ENCODE measurements at regions not wholly inside any gene's neighbourhood (a gene's known extent, or its start where the extent isn't known, plus 50 kb on each side); places are given as distances from the start of the nearest gene placed in this dataset.
"Not testable (repeated sequence)": the region's sequence is repeated elsewhere in the genome, so short reads cannot be mapped to it uniquely, and the experiment has no call there.

GRCh38 chr15:92822216-92823144 lies 77.6 kb upstream of the CHD2 start:
- Histone ChIP-seq H3K4me1 (ENCODE audit: control insufficient read depth, insufficient read depth, low read length) (peaks cover 9% of the 10 kb centered on the region; the same call in 1 of the 2 replicates), H3K27me3 (ENCODE audit: control insufficient read depth, insufficient read depth, low read length) (no peaks in the 10 kb centered on the region), H3K36me3 (ENCODE audit: control insufficient read depth, insufficient read depth, low read length) (no peaks in the 10 kb centered on the region), H3K4me3 (ENCODE audit: low read length) (no peak overlapping the region), H3K9me3 (ENCODE audit: control insufficient read depth, insufficient read depth, low read length) (no peaks in the 10 kb centered on the region), H3K27ac (ENCODE audit: low read length) (no peak overlapping the region)
- no CpG with 5 or more reads among the region's 2 CpGs for WGBS (ENCODE audit: insufficient coverage, insufficient read length)
- no peak for DNase-seq (ENCODE audit: low read depth, low spot score)

GRCh38 chr15:92825985-92826384 lies 74.1 kb upstream of the CHD2 start:
- Histone ChIP-seq H3K36me3 (ENCODE audit: control insufficient read depth, insufficient read depth, low read length) (no peaks in the 10 kb centered on the region), H3K4me3 (ENCODE audit: low read length) (no peak overlapping the region), H3K27me3 (ENCODE audit: control insufficient read depth, insufficient read depth, low read length) (no peaks in the 10 kb centered on the region), H3K4me1 (ENCODE audit: control insufficient read depth, insufficient read depth, low read length) (peaks cover 4% of the 10 kb centered on the region; the same call in 1 of the 2 replicates), H3K27ac (ENCODE audit: low read length) (no peak overlapping the region), H3K9me3 (ENCODE audit: control insufficient read depth, insufficient read depth, low read length) (no peaks in the 10 kb centered on the region)
- DNase-seq (ENCODE audit: low read depth, low spot score) = no peak
- no CpG with 5 or more reads among the region's 2 CpGs for WGBS (ENCODE audit: insufficient coverage, insufficient read length)

- not testable (repeated sequence) for H3K4me3 ChIP-seq (ENCODE audit: low read length); H3K27me3 ChIP-seq (ENCODE audit: control insufficient read depth, insufficient read depth, low read length); H3K36me3 ChIP-seq (ENCODE audit: control insufficient read depth, insufficient read depth, low read length); H3K4me1 ChIP-seq (ENCODE audit: control insufficient read depth, insufficient read depth, low read length); H3K27ac ChIP-seq (ENCODE audit: low read length); H3K9me3 ChIP-seq (ENCODE audit: control insufficient read depth, insufficient read depth, low read length); DNase-seq (ENCODE audit: low read depth, low spot score)
- no CpG with 5 or more reads among the region's 10 CpGs for WGBS (ENCODE audit: insufficient coverage, insufficient read length)
Observed at GRCh38 chr15:92827991-92828390, 72.1 kb upstream of the CHD2 start.

- Histone ChIP-seq H3K36me3 (ENCODE audit: control insufficient read depth, insufficient read depth, low read length) (no peaks in the 10 kb centered on the region), H3K9me3 (ENCODE audit: control insufficient read depth, insufficient read depth, low read length) (no peaks in the 10 kb centered on the region), H3K27ac (ENCODE audit: low read length) (no peak overlapping the region), H3K27me3 (ENCODE audit: control insufficient read depth, insufficient read depth, low read length) (no peaks in the 10 kb centered on the region), H3K4me1 (ENCODE audit: control insufficient read depth, insufficient read depth, low read length) (no peaks in the 10 kb centered on the region; the same call in 1 of the 2 replicates), H3K4me3 (ENCODE audit: low read length) (no peak overlapping the region)
- DNase-seq (ENCODE audit: low read depth, low spot score) = no peak
- WGBS (ENCODE audit: insufficient coverage, insufficient read length) = no CpG with 5 or more reads among the region's 3 CpGs
Observed at GRCh38 chr15:92829875-92830274, 70.2 kb upstream of the CHD2 start.

GRCh38 chr15:92831336-92831654 lies 68.8 kb upstream of the CHD2 start:
- no peak for DNase-seq (ENCODE audit: low read depth, low spot score)
- no peak overlapping the region for H3K4me3 ChIP-seq (ENCODE audit: low read length)
- H3K9me3 ChIP-seq (ENCODE audit: control insufficient read depth, insufficient read depth, low read length) = no peaks in the 10 kb centered on the region
- H3K27ac ChIP-seq (ENCODE audit: low read length) = no peak overlapping the region
- no peaks in the 10 kb centered on the region for H3K36me3 ChIP-seq (ENCODE audit: control insufficient read depth, insufficient read depth, low read length)
- no CpG with 5 or more reads among the region's 3 CpGs for WGBS (ENCODE audit: insufficient coverage, insufficient read length)
- H3K27me3 ChIP-seq (ENCODE audit: control insufficient read depth, insufficient read depth, low read length) = no peaks in the 10 kb centered on the region
- H3K4me1 ChIP-seq (ENCODE audit: control insufficient read depth, insufficient read depth, low read length) = no peaks in the 10 kb centered on the region; the same call in 1 of the 2 replicates

GRCh38 chr15:92831655-92832328 lies 68.3 kb upstream of the CHD2 start:
- no peaks in the 10 kb centered on the region for H3K36me3 ChIP-seq (ENCODE audit: control insufficient read depth, insufficient read depth, low read length)
- no peak overlapping the region for H3K4me3 ChIP-seq (ENCODE audit: low read length)
- peak; percentile 92 for DNase-seq (ENCODE audit: low read depth, low spot score)
- H3K4me1 ChIP-seq (ENCODE audit: control insufficient read depth, insufficient read depth, low read length) = no peaks in the 10 kb centered on the region; the same call in 1 of the 2 replicates
- H3K27ac ChIP-seq (ENCODE audit: low read length) = no peak overlapping the region
- WGBS (ENCODE audit: insufficient coverage, insufficient read length) = no CpG with 5 or more reads among the region's 10 CpGs
- H3K9me3 ChIP-seq (ENCODE audit: control insufficient read depth, insufficient read depth, low read length) = no peaks in the 10 kb centered on the region
- no peaks in the 10 kb centered on the region for H3K27me3 ChIP-seq (ENCODE audit: control insufficient read depth, insufficient read depth, low read length)

- no peak for DNase-seq (ENCODE audit: low read depth, low spot score)
- Histone ChIP-seq H3K4me1 (ENCODE audit: control insufficient read depth, insufficient read depth, low read length) (no peaks in the 10 kb centered on the region; the same call in 1 of the 2 replicates), H3K36me3 (ENCODE audit: control insufficient read depth, insufficient read depth, low read length) (no peaks in the 10 kb centered on the region), H3K27me3 (ENCODE audit: control insufficient read depth, insufficient read depth, low read length) (no peaks in the 10 kb centered on the region), H3K4me3 (ENCODE audit: low read length) (no peak overlapping the region), H3K27ac (ENCODE audit: low read length) (no peak overlapping the region), H3K9me3 (ENCODE audit: control insufficient read depth, insufficient read depth, low read length) (no peaks in the 10 kb centered on the region)
- no CpG with 5 or more reads among the region's 4 CpGs for WGBS (ENCODE audit: insufficient coverage, insufficient read length)
Observed at GRCh38 chr15:92833106-92833433, 67.1 kb upstream of the CHD2 start.

- Histone ChIP-seq H3K27ac (ENCODE audit: low read length) (no peak overlapping the region), H3K9me3 (ENCODE audit: control insufficient read depth, insufficient read depth, low read length) (no peaks in the 10 kb centered on the region)
Observed at GRCh38 chr15:92833493-92834271, 66.4 kb upstream of the CHD2 start.

GRCh38 chr15:92839696-92840095 lies 60.4 kb upstream of the CHD2 start:
- Histone ChIP-seq H3K27ac (ENCODE audit: low read length) (no peak overlapping the region), H3K4me3 (ENCODE audit: low read length) (no peak overlapping the region), H3K4me1 (ENCODE audit: control insufficient read depth, insufficient read depth, low read length) (peaks cover 3% of the 10 kb centered on the region; the same call in 1 of the 2 replicates), H3K9me3 (ENCODE audit: control insufficient read depth, insufficient read depth, low read length) (no peaks in the 10 kb centered on the region), H3K27me3 (ENCODE audit: control insufficient read depth, insufficient read depth, low read length) (no peaks in the 10 kb centered on the region), H3K36me3 (ENCODE audit: control insufficient read depth, insufficient read depth, low read length) (no peaks in the 10 kb centered on the region)
- WGBS (ENCODE audit: insufficient coverage, insufficient read length) = no CpG with 5 or more reads among the region's 5 CpGs
- no peak for DNase-seq (ENCODE audit: low read depth, low spot score)

More at GRCh38 chr15:92833493-92834271, 66.4 kb upstream of the CHD2 start:
- no peaks in the 10 kb centered on the region; the same call in 1 of the 2 replicates for H3K4me1 ChIP-seq (ENCODE audit: control insufficient read depth, insufficient read depth, low read length)
- WGBS (ENCODE audit: insufficient coverage, insufficient read length) = no CpG with 5 or more reads among the region's 5 CpGs
- no peak overlapping the region for H3K4me3 ChIP-seq (ENCODE audit: low read length)
- no peak for DNase-seq (ENCODE audit: low read depth, low spot score)
- no peaks in the 10 kb centered on the region for H3K36me3 ChIP-seq (ENCODE audit: control insufficient read depth, insufficient read depth, low read length)
- H3K27me3 ChIP-seq (ENCODE audit: control insufficient read depth, insufficient read depth, low read length) = no peaks in the 10 kb centered on the region

- no CpG with 5 or more reads among the region's 3 CpGs for WGBS (ENCODE audit: insufficient coverage, insufficient read length)
- DNase-seq (ENCODE audit: low read depth, low spot score) = no peak
- Histone ChIP-seq H3K27me3 (ENCODE audit: control insufficient read depth, insufficient read depth, low read length) (no peaks in the 10 kb centered on the region), H3K27ac (ENCODE audit: low read length) (no peak overlapping the region), H3K9me3 (ENCODE audit: control insufficient read depth, insufficient read depth, low read length) (no peaks in the 10 kb centered on the region), H3K36me3 (ENCODE audit: control insufficient read depth, insufficient read depth, low read length) (no peaks in the 10 kb centered on the region), H3K4me1 (ENCODE audit: control insufficient read depth, insufficient read depth, low read length) (peaks cover 3% of the 10 kb centered on the region; the same call in 1 of the 2 replicates), H3K4me3 (ENCODE audit: low read length) (no peak overlapping the region)
Observed at GRCh38 chr15:92840149-92840548, 60.0 kb upstream of the CHD2 start.

Measured in iPS DF 6.9 (cell line).